WTC11 (cell line): ENCODE measurements at regions not wholly inside any gene's neighbourhood (a gene's known extent, or its start where the extent isn't known, plus 50 kb on each side); places are given as distances from the start of the nearest gene placed in this dataset.

Experiments used
- ATAC-seq: fragments of 200-7000 bp; cut with Tn5 transposase; 2 replicates; pipeline ENCODE4 v1.10.0; 2021; ENCODE audit warnings: mild to moderate bottlenecking, moderate library complexity
- CTCF ChIA-PET: fragments of 300-600 bp; sonication (Branson Sonifier 250); formaldehyde crosslinking; loops from one replicate; lab custom pipeline; 2021; ENCODE audit warnings: antibody characterized with exemption; lab: Charles Lee
- POLR2A ChIA-PET: fragments of 350-600 bp; sonication (Branson Sonifier 250); formaldehyde crosslinking; loops from one replicate; lab custom pipeline; 2021; ENCODE audit warnings: antibody characterized with exemption; lab: Charles Lee
- DNase-seq: peaks from one replicate; pipeline ENCODE4 v3.0.0; 2021; ENCODE audit warnings: low spot score
- H3K27ac Mint-ChIP-seq: 2 replicates; pipeline ENCODE4 v1.8.0; 2021; ENCODE audit warnings: mixed read lengths
- H3K27me3 Mint-ChIP-seq: 2 replicates; pipeline ENCODE4 v1.8.0; 2021; ENCODE audit warnings: low read depth, mild to moderate bottlenecking, moderate library complexity, mixed read lengths
- H3K36me3 Mint-ChIP-seq: 2 replicates; pipeline ENCODE4 v1.8.0; 2021; ENCODE audit warnings: mixed read lengths
- H3K4me1 Mint-ChIP-seq: 2 replicates; pipeline ENCODE4 v1.8.0; 2022; ENCODE audit warnings: mixed read lengths
- H3K4me3 Mint-ChIP-seq: 2 replicates; pipeline ENCODE4 v1.8.0; 2021; ENCODE audit warnings: mild to moderate bottlenecking, moderate library complexity, mixed read lengths
- H3K9me3 Mint-ChIP-seq: 2 replicates; pipeline ENCODE4 v1.8.0; 2021; ENCODE audit warnings: mixed read lengths
- EMX1 ChIP-seq: fragments of 250-450 bp; sonication (Bioruptor Pico); IDR thresholded peaks from 2 replicates; pipeline ENCODE4 v1.8.0; 2021; ENCODE audit warnings: mild to moderate bottlenecking
- ETV6 ChIP-seq: sonication (generic); formaldehyde crosslinking; IDR thresholded peaks from 2 replicates; pipeline ENCODE4 v1.8.1; 2022; ENCODE audit warnings: mild to moderate bottlenecking, missing genetic modification reagents
- FOXP1 ChIP-seq: sonication (generic); formaldehyde crosslinking; IDR thresholded peaks from 2 replicates; pipeline ENCODE4 v1.8.0; 2022; ENCODE audit warnings: missing genetic modification reagents, mild to moderate bottlenecking, moderate library complexity, borderline replicate concordance
- HMGA2 ChIP-seq: fragments of 250-450 bp; sonication (Bioruptor Pico); IDR thresholded peaks from 2 replicates; pipeline ENCODE4 v1.4.0; 2021; ENCODE audit warnings: mild to moderate bottlenecking, moderate library complexity
- MXD4 ChIP-seq: fragments of 250-450 bp; sonication (Bioruptor Pico); IDR thresholded peaks from 2 replicates; pipeline ENCODE4 v1.8.0; 2021; ENCODE audit warnings: mild to moderate bottlenecking, moderate library complexity, borderline replicate concordance
- NR1H2 ChIP-seq: sonication (generic); formaldehyde crosslinking; IDR thresholded peaks from 2 replicates; pipeline ENCODE4 v1.9.0; 2021; ENCODE audit warnings: mild to moderate bottlenecking, moderate library complexity, missing genetic modification reagents
- SMAD3 ChIP-seq: sonication (generic); formaldehyde crosslinking; IDR thresholded peaks from 2 replicates; pipeline ENCODE4 v1.8.0; 2022; ENCODE audit warnings: missing genetic modification reagents, mild to moderate bottlenecking, borderline replicate concordance
- TP53 ChIP-seq: sonication (generic); formaldehyde crosslinking; IDR thresholded peaks from 2 replicates; pipeline ENCODE4 v1.8.1; 2023; ENCODE audit warnings: mild to moderate bottlenecking, missing genetic modification reagents
- ZNF121 ChIP-seq: sonication (generic); formaldehyde crosslinking; IDR thresholded peaks from 2 replicates; pipeline ENCODE4 v1.8.0; 2023; ENCODE audit warnings: missing genetic modification reagents
- ZNF232 ChIP-seq: sonication (generic); formaldehyde crosslinking; IDR thresholded peaks from 2 replicates; pipeline ENCODE4 v1.8.0; 2022; ENCODE audit warnings: mild to moderate bottlenecking, missing genetic modification reagents
- ZNF317 ChIP-seq: sonication (generic); formaldehyde crosslinking; IDR thresholded peaks from 2 replicates; pipeline ENCODE4 v1.8.1; 2023; ENCODE audit warnings: low read depth, mild to moderate bottlenecking, moderate library complexity, missing genetic modification reagents, borderline replicate concordance
- ZNF396 ChIP-seq: fragments of 250-450 bp; sonication (Bioruptor Pico); IDR thresholded peaks from 2 replicates; pipeline ENCODE4 v1.8.0; 2021; ENCODE audit warnings: mild to moderate bottlenecking, moderate library complexity, borderline replicate concordance
- ZNF423 ChIP-seq: fragments of 250-450 bp; sonication (Bioruptor Pico); IDR thresholded peaks from 2 replicates; pipeline ENCODE4 v2.1.2; 2022; ENCODE audit warnings: mild to moderate bottlenecking, moderate library complexity
- TF ChIP-seq, protein P1 (sequence below): fragments of 250-450 bp; sonication (Bioruptor Pico); IDR thresholded peaks from 2 replicates; pipeline ENCODE4 v1.9.0; 2021; ENCODE audit warnings: mild to moderate bottlenecking, borderline replicate concordance
- TF ChIP-seq, protein P2 (sequence below): fragments of 250-450 bp; sonication (Bioruptor Pico); IDR thresholded peaks from 2 replicates; pipeline ENCODE4 v1.9.0; 2021; ENCODE audit warnings: moderate library complexity, mild to moderate bottlenecking, inconsistent platforms, borderline replicate concordance
- TF ChIP-seq, protein P3 (sequence below): fragments of 250-450 bp; sonication (Bioruptor Pico); IDR thresholded peaks from 2 replicates; pipeline ENCODE4 v2.1.2; 2022; ENCODE audit warnings: mild to moderate bottlenecking, moderate library complexity
- TF ChIP-seq, protein P4 (sequence below): sonication (generic); formaldehyde crosslinking; IDR thresholded peaks from 2 replicates; pipeline ENCODE4 v1.8.0; 2023; ENCODE audit warnings: missing genetic modification reagents, mild to moderate bottlenecking, borderline replicate concordance
- TF ChIP-seq, protein P5 (sequence below): sonication (generic); formaldehyde crosslinking; IDR thresholded peaks from 2 replicates; pipeline ENCODE4 v1.8.0; 2022; ENCODE audit warnings: mild to moderate bottlenecking, missing genetic modification reagents

DNA sequence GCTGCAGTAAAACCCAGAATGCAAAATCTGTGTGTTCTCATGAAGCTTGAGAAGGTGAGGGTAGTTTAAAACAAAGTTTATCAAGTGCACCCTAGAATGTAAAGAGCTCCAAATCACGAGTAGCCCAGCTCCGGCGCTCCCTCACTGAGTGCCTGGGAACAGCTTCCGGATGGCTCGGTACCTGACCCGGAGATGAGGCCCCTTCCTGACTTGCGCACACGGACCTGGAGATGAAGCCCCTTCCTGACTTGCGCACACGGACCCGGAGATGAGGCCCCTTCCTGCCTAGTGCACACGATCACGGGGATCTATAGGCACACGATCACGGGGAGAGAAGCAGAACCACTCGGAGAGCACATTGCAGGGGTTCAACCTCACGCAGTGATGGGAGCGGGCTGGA lies 322.1 kb upstream of the RNF32 start (continued):
- TF ChIP-seq, protein P1, sequence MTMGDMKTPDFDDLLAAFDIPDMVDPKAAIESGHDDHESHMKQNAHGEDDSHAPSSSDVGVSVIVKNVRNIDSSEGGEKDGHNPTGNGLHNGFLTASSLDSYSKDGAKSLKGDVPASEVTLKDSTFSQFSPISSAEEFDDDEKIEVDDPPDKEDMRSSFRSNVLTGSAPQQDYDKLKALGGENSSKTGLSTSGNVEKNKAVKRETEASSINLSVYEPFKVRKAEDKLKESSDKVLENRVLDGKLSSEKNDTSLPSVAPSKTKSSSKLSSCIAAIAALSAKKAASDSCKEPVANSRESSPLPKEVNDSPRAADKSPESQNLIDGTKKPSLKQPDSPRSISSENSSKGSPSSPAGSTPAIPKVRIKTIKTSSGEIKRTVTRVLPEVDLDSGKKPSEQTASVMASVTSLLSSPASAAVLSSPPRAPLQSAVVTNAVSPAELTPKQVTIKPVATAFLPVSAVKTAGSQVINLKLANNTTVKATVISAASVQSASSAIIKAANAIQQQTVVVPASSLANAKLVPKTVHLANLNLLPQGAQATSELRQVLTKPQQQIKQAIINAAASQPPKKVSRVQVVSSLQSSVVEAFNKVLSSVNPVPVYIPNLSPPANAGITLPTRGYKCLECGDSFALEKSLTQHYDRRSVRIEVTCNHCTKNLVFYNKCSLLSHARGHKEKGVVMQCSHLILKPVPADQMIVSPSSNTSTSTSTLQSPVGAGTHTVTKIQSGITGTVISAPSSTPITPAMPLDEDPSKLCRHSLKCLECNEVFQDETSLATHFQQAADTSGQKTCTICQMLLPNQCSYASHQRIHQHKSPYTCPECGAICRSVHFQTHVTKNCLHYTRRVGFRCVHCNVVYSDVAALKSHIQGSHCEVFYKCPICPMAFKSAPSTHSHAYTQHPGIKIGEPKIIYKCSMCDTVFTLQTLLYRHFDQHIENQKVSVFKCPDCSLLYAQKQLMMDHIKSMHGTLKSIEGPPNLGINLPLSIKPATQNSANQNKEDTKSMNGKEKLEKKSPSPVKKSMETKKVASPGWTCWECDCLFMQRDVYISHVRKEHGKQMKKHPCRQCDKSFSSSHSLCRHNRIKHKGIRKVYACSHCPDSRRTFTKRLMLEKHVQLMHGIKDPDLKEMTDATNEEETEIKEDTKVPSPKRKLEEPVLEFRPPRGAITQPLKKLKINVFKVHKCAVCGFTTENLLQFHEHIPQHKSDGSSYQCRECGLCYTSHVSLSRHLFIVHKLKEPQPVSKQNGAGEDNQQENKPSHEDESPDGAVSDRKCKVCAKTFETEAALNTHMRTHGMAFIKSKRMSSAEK (CRISPR knock-in tag), result no peak
- no peak for TF ChIP-seq EMX1
- TF ChIP-seq ZNF317, result no peak
- TF ChIP-seq TP53, result no peak
- TF ChIP-seq, protein P2, sequence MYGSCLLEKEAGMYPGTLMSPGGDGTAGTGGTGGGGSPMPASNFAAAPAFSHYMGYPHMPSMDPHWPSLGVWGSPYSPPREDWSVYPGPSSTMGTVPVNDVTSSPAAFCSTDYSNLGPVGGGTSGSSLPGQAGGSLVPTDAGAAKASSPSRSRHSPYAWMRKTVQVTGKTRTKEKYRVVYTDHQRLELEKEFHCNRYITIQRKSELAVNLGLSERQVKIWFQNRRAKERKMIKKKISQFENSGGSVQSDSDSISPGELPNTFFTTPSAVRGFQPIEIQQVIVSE (CRISPR knock-in tag), result no peak
- no peak for TF ChIP-seq HMGA2 (CRISPR knock-in tag)
- no peak for TF ChIP-seq ETV6 (CRISPR knock-in tag)
- TF ChIP-seq, protein P3, sequence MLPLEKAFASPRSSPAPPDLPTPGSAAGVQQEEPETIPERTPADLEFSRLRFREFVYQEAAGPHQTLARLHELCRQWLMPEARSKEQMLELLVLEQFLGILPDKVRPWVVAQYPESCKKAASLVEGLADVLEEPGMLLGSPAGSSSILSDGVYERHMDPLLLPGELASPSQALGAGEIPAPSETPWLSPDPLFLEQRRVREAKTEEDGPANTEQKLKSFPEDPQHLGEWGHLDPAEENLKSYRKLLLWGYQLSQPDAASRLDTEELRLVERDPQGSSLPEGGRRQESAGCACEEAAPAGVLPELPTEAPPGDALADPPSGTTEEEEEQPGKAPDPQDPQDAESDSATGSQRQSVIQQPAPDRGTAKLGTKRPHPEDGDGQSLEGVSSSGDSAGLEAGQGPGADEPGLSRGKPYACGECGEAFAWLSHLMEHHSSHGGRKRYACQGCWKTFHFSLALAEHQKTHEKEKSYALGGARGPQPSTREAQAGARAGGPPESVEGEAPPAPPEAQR (CRISPR knock-in tag), result no peak

DNA sequence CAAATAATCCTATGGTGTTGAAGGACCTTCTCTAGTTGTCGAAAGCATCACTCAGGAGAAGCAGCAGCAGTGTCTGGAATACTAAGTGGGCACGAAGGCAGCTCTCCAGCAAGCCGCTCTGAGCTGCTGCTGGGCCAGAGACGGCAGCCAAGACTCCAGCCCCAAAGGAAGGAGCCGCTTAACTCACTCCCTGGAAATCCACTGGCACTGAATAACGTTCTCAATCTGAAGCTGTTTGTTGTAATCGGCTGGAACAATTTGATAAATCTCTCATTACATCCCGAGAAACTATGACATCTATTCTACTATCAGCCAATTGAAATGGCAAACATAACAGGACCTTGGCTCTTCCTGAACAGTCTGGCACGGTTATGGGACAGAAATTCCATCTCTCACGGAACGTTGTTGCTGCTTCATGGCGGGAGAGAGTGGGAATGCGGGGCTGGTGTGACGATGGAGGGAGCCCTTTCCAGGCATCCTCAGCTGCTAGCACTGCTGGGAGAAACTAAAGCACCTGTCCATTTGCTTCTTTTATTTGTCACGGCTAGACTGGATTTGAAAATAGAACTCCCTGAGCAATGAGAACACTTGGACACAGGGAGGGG lies 331.5 kb upstream of the RNF32 start:
- TF ChIP-seq, protein P4, sequence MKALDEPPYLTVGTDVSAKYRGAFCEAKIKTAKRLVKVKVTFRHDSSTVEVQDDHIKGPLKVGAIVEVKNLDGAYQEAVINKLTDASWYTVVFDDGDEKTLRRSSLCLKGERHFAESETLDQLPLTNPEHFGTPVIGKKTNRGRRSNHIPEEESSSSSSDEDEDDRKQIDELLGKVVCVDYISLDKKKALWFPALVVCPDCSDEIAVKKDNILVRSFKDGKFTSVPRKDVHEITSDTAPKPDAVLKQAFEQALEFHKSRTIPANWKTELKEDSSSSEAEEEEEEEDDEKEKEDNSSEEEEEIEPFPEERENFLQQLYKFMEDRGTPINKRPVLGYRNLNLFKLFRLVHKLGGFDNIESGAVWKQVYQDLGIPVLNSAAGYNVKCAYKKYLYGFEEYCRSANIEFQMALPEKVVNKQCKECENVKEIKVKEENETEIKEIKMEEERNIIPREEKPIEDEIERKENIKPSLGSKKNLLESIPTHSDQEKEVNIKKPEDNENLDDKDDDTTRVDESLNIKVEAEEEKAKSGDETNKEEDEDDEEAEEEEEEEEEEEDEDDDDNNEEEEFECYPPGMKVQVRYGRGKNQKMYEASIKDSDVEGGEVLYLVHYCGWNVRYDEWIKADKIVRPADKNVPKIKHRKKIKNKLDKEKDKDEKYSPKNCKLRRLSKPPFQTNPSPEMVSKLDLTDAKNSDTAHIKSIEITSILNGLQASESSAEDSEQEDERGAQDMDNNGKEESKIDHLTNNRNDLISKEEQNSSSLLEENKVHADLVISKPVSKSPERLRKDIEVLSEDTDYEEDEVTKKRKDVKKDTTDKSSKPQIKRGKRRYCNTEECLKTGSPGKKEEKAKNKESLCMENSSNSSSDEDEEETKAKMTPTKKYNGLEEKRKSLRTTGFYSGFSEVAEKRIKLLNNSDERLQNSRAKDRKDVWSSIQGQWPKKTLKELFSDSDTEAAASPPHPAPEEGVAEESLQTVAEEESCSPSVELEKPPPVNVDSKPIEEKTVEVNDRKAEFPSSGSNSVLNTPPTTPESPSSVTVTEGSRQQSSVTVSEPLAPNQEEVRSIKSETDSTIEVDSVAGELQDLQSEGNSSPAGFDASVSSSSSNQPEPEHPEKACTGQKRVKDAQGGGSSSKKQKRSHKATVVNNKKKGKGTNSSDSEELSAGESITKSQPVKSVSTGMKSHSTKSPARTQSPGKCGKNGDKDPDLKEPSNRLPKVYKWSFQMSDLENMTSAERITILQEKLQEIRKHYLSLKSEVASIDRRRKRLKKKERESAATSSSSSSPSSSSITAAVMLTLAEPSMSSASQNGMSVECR, result no peak
- TF ChIP-seq MXD4 (CRISPR knock-in tag) (no peak), NR1H2 (no peak), ZNF232 (CRISPR knock-in tag) (no peak), FOXP1 (CRISPR knock-in tag) (no peak), ZNF121 (CRISPR knock-in tag) (no peak), EMX1 (no peak), ZNF423 (no peak), SMAD3 (CRISPR knock-in tag) (no peak), ZNF396 (CRISPR knock-in tag) (no peak)
- TF ChIP-seq, protein P5, sequence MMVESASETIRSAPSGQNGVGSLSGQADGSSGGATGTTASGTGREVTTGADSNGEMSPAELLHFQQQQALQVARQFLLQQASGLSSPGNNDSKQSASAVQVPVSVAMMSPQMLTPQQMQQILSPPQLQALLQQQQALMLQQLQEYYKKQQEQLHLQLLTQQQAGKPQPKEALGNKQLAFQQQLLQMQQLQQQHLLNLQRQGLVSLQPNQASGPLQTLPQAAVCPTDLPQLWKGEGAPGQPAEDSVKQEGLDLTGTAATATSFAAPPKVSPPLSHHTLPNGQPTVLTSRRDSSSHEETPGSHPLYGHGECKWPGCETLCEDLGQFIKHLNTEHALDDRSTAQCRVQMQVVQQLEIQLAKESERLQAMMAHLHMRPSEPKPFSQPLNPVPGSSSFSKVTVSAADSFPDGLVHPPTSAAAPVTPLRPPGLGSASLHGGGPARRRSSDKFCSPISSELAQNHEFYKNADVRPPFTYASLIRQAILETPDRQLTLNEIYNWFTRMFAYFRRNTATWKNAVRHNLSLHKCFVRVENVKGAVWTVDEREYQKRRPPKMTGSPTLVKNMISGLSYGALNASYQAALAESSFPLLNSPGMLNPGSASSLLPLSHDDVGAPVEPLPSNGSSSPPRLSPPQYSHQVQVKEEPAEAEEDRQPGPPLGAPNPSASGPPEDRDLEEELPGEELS, result no peak
- ATAC-seq (no peak), DNase-seq (no peak)
- Mint-ChIP-seq H3K4me1 (no peaks in the 10 kb centered on the region; the same call in 1 of the 2 replicates), H3K9me3 (peaks cover 66% of the 10 kb centered on the region), H3K27ac (no peak overlapping the region), H3K36me3 (peaks cover 19% of the 10 kb centered on the region), H3K4me3 (no peak overlapping the region), H3K27me3 (no peaks in the 10 kb centered on the region; the same call in 1 of the 2 replicates)
- CTCF ChIA-PET, result no interaction called here
- POLR2A ChIA-PET, result no interaction called here
